Stimulated activated CD8-positive, alpha-beta memory T cell treated with anti-CD3 and anti-CD28 coated beads, Interleukin-2, amount 100 ng/mL, for 48 hours (primary cell): ENCODE measurements at regions not wholly inside any gene's neighbourhood (a gene's known extent, or its start where the extent isn't known, plus 50 kb on each side); places are given as distances from the start of the nearest gene placed in this dataset.

Experiments
- DNase-seq, 2 donors: peaks; one replicate each; pipeline ENCODE4 v3.0.0-alpha.2; 2020; ENCODE audit warnings: low read depth in 2 of 2

GRCh38 chr3:44020143-44020542 lies 221.5 kb upstream of the TOPAZ1 start:
- DNase-seq: no peak

GRCh38 chr3:44021651-44022594 lies 219.8 kb upstream of the TOPAZ1 start:
- DNase-seq: no peak

- no peak for DNase-seq
Observed at GRCh38 chr3:44023961-44024593, 217.6 kb upstream of the TOPAZ1 start.

- no peak for DNase-seq
Observed at GRCh38 chr3:44026220-44026865, 215.3 kb upstream of the TOPAZ1 start.

- no peak for DNase-seq
Observed at GRCh38 chr3:44029100-44029499, 212.6 kb upstream of the TOPAZ1 start.

GRCh38 chr3:44030285-44030684 lies 211.4 kb upstream of the TOPAZ1 start:
- DNase-seq: no peak

GRCh38 chr3:44030687-44031305 lies 210.9 kb upstream of the TOPAZ1 start:
- no peak for DNase-seq

- no peak for DNase-seq
Observed at GRCh38 chr3:44031387-44032380, 210.0 kb upstream of the TOPAZ1 start.

GRCh38 chr3:44032487-44032886 lies 209.2 kb upstream of the TOPAZ1 start:
- DNase-seq: no peak

- DNase-seq: no peak
Observed at GRCh38 chr3:44033123-44033522, 208.6 kb upstream of the TOPAZ1 start.

- no peak for DNase-seq
Observed at GRCh38 chr3:44036850-44037249, 204.8 kb upstream of the TOPAZ1 start.

- no peak for DNase-seq
Observed at GRCh38 chr3:44039006-44039405, 202.7 kb upstream of the TOPAZ1 start.

GRCh38 chr3:44041726-44042125 lies 200.0 kb upstream of the TOPAZ1 start:
- DNase-seq: no peak

GRCh38 chr3:44042772-44043171 lies 198.9 kb upstream of the TOPAZ1 start:
- no peak for DNase-seq

GRCh38 chr3:44045476-44046275 lies 196.0 kb upstream of the TOPAZ1 start:
- peak in 1 of 2 donors; percentile 5 for DNase-seq

GRCh38 chr3:44047796-44048195 lies 193.9 kb upstream of the TOPAZ1 start:
- no peak for DNase-seq

GRCh38 chr3:44048196-44048924 lies 193.3 kb upstream of the TOPAZ1 start:
- no peak for DNase-seq

- DNase-seq: no peak
Observed at GRCh38 chr3:44048949-44049348, 192.7 kb upstream of the TOPAZ1 start.

GRCh38 chr3:44050101-44050500 lies 191.6 kb upstream of the TOPAZ1 start:
- DNase-seq: no peak
